NT2/D1 (cell line): ENCODE measurements at regions not wholly inside any gene's neighbourhood (a gene's known extent, or its start where the extent isn't known, plus 50 kb on each side); places are given as distances from the start of the nearest gene placed in this dataset.

Source experiments
- DNase-seq: peaks from one replicate; pipeline ENCODE4 v3.0.0-alpha.2; 2011; ENCODE audit warnings: low read depth, low spot score
- H3K27me3 ChIP-seq: 2 replicates; pipeline ENCODE4 v1.6.0; 2011; ENCODE audit warnings: mild to moderate bottlenecking; ENCODE audit not compliant: insufficient read length, insufficient read depth
- H3K36me3 ChIP-seq: 2 replicates; pipeline ENCODE4 v1.6.1; 2011; ENCODE audit warnings: mild to moderate bottlenecking, low read length, mixed read lengths; ENCODE audit not compliant: insufficient read depth, insufficient read length
- H3K4me1 ChIP-seq: 2 replicates; pipeline ENCODE4 v1.5.1; 2011; ENCODE audit not compliant: insufficient read depth, insufficient read length
- H3K4me3 ChIP-seq: 2 replicates; pipeline ENCODE4 v1.5.1; 2011; ENCODE audit warnings: low read depth; ENCODE audit not compliant: insufficient read length
- H3K9ac ChIP-seq: 2 replicates; pipeline ENCODE4 v1.6.0; 2011; ENCODE audit warnings: low read depth; ENCODE audit not compliant: insufficient read length
- H3K9me3 ChIP-seq: 2 replicates; pipeline ENCODE4 v1.5.1; 2011; ENCODE audit warnings: mild to moderate bottlenecking, low read length; ENCODE audit not compliant: insufficient read depth
- SUZ12 ChIP-seq: IDR thresholded peaks from 2 replicates; pipeline ENCODE4 v1.6.1; 2011; ENCODE audit not compliant: insufficient read length, insufficient read depth; ENCODE audit errors: extremely low read depth
- YY1 ChIP-seq: IDR thresholded peaks from 2 replicates; pipeline ENCODE4 v1.6.1; 2011; ENCODE audit not compliant: insufficient read length, insufficient read depth
- ZNF274 ChIP-seq: IDR thresholded peaks from 2 replicates; pipeline ENCODE4 v1.6.1; 2011; ENCODE audit warnings: mild to moderate bottlenecking, low read depth, low read length

DNA sequence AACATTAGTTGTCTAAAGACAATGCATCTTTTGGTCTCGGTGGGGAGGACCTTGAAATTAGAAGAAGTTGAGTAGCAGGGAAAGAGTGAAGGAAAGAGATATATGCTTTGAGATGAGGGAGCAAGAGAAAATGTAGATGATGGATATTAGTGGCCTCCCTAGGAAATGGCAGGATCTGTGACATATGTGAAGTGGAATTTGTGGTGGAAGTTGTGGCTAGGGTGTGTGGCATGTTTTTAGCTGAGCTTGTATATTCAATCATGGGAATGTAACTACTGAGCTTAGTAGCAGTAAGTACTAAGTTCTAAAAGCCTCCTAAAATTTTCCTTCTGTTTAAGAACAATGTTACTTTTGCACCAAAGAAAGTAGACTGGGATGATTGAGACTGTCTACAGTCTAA lies 382.8 kb upstream of the CTSO start:
- TF ChIP-seq SUZ12 (no peak), ZNF274 (no peak), YY1 (no peak)
- H3K36me3 ChIP-seq: no peaks in the 10 kb centered on the region
- H3K27me3 ChIP-seq: no peaks in the 10 kb centered on the region
- H3K9me3 ChIP-seq: no peaks in the 10 kb centered on the region
- no peak overlapping the region for H3K9ac ChIP-seq
- no peaks in the 10 kb centered on the region for H3K4me1 ChIP-seq
- DNase-seq: no peak
- H3K4me3 ChIP-seq: no peak overlapping the region

DNA sequence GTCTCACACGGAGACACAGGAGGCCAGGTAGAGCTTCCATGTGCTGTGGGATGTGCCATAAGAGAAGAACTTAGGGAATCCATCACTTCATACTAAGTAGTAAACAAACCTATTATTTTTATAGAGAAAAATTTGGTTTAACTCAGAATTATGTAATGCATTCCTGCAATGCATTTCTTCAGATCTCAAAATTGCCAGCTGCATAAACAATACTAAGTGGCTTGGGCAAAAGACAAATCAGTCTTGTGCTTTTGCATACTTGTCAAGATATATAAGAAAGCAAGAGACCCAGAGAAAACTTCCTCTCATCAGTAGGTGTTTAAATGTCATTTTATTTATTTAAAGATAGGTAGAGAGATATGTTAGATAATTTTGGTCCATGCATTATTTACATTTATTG lies 382.1 kb upstream of the CTSO start:
- Histone ChIP-seq H3K27me3 (no peaks in the 10 kb centered on the region), H3K9me3 (no peaks in the 10 kb centered on the region), H3K9ac (no peak overlapping the region), H3K36me3 (no peaks in the 10 kb centered on the region), H3K4me3 (no peak overlapping the region), H3K4me1 (no peaks in the 10 kb centered on the region)
- TF ChIP-seq ZNF274 (no peak), YY1 (no peak)
- DNase-seq: no peak

DNA sequence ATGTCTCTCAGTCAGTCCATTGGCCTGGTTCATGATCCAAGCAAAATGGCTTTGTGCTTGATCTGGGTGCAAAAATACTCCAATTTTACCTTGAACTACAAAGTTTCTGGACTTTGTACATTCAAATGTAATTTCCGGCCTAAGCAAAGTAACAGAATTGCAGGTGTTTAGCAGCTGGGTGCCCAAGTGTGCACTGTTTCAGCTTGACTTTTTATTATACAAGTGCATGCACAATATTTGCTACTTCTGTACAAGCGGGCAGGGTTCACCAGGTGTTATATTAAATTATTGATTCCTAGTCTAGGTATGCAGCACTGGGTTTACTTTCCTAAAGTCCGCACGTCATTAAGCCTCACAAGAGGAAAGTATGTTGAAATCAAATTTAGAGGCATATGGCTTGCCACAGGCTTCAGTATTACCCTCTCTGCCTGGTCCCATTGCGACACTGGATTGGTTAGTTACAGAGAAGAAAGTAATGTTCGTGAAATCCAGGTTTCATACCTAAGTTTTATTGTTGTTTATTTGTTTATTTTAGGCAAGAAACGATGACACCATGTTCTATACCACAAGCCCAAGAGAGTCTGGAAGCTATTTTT lies 376.9 kb upstream of the CTSO start:
- Histone ChIP-seq H3K9me3 (no peaks in the 10 kb centered on the region), H3K4me3 (no peak overlapping the region), H3K27me3 (no peaks in the 10 kb centered on the region), H3K36me3 (no peaks in the 10 kb centered on the region), H3K9ac (no peak overlapping the region), H3K4me1 (no peaks in the 10 kb centered on the region)
- no peak for DNase-seq
- TF ChIP-seq ZNF274 (no peak), YY1 (no peak), SUZ12 (no peak)

DNA sequence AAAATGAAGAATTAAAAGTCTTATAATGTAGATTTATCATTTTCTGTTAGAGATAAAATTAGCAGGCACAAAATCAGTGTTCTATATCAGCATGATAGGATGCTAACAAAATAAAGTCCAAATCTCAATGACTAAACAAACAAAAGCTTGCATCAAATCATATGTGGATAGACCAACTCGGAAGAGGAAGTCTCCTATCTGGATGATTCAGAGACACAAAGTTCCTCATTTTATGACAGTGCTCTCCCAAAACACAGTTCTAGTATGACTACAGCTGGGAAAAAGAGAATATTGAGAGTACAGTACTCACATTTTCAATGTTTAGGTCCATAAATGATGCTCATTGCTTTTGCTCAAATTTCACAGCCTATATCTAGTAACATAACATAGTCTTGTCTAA lies 376.1 kb upstream of the CTSO start:
- Histone ChIP-seq H3K4me3 (no peak overlapping the region), H3K9ac (no peak overlapping the region), H3K9me3 (no peaks in the 10 kb centered on the region), H3K27me3 (no peaks in the 10 kb centered on the region), H3K36me3 (no peaks in the 10 kb centered on the region), H3K4me1 (no peaks in the 10 kb centered on the region)
- TF ChIP-seq ZNF274 (no peak), YY1 (no peak), SUZ12 (no peak)
- no peak for DNase-seq

DNA sequence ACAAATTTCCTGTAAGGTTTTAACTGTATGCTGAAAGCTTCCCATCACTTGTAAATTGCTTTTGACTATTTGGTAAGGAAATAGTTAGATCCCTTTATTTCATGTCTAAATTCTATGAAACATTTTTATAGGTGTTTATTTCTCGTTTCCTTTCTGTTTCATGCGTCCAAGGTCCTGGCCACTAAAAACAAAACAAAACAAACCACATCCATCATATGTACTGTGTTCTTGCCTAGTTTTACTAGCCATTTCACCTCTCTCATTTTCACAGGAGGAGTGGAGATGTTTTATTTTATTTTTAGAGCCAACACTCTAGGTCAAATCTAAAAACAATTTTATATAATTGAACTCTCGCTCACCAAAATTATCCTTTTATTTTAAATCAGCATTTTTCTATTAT lies 375.2 kb upstream of the CTSO start:
- DNase-seq: no peak

DNA sequence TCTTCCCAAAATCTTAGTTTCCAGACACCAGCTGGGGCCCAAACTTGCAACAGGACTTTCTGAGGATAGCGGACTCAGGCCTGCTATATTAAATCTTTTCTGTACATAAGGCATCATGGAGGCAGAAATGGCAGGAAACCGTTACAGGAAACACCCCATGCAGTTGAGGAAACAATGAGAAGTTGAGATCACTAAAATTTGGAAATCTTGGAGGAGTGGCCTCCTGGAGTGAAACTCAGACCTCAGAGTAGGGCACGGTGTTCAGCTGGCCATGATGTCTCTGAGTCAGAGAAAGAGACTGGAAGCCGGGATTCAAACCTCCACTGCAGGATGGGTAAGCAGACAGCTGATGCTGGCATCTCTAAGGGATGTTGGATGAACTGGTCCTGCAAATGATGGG lies 372.6 kb upstream of the CTSO start:
- no peaks in the 10 kb centered on the region for H3K9me3 ChIP-seq
- H3K9ac ChIP-seq: no peak overlapping the region
- TF ChIP-seq ZNF274 (no peak), YY1 (no peak), SUZ12 (no peak)
- DNase-seq: no peak
- H3K4me1 ChIP-seq: no peaks in the 10 kb centered on the region
- H3K27me3 ChIP-seq: no peaks in the 10 kb centered on the region
- no peaks in the 10 kb centered on the region for H3K36me3 ChIP-seq
- H3K4me3 ChIP-seq: no peak overlapping the region

More for the DNA sequence above, 375.2 kb upstream of the CTSO start:
- Histone ChIP-seq H3K27me3 (no peaks in the 10 kb centered on the region), H3K4me1 (no peaks in the 10 kb centered on the region), H3K9me3 (no peaks in the 10 kb centered on the region), H3K4me3 (no peak overlapping the region), H3K36me3 (no peaks in the 10 kb centered on the region), H3K9ac (no peak overlapping the region)
- TF ChIP-seq YY1 (no peak), ZNF274 (no peak), SUZ12 (no peak)

DNA sequence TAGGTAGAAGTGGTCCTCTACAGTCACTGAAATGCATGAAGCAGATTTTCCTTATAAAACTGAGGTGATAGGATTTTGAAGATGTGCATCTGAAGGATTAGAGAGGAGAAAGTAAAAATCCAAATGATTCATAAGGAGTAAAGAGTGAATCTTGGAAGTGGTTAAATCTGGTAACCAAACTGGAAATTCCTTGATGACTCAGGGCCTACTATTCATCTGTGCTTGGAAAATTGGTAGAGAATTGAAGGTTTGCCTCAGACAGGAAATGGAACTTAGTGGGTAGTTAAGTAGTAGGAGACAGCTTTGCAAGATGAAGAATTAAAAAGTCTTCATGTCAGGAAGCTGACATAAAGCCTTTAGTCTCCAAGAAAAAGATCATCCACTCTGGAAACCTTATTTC lies 368.9 kb upstream of the CTSO start:
- TF ChIP-seq ZNF274 (no peak), SUZ12 (no peak), YY1 (no peak)
- Histone ChIP-seq H3K36me3 (no peaks in the 10 kb centered on the region), H3K9me3 (no peaks in the 10 kb centered on the region), H3K4me1 (no peaks in the 10 kb centered on the region), H3K4me3 (no peak overlapping the region), H3K9ac (no peak overlapping the region), H3K27me3 (no peaks in the 10 kb centered on the region)
- no peak for DNase-seq
